Activated CD8-positive, alpha-beta memory T cell treated with anti-CD3 and anti-CD28 coated beads for 4 hours (primary cell): ENCODE measurements at regions not wholly inside any gene's neighbourhood (a gene's known extent, or its start where the extent isn't known, plus 50 kb on each side); places are given as distances from the start of the nearest gene placed in this dataset.

Source experiments
- DNase-seq, 2 donors: peaks; one replicate each; pipeline ENCODE4 v3.0.0-alpha.2; 2020; ENCODE audit warnings: low read depth in 2 of 2

GRCh38 chr2:143954186-143954585, 565.7 kb downstream of the ZEB2 start:
- no peak for DNase-seq

GRCh38 chr2:143953451-143954030, 566.4 kb downstream of the ZEB2 start:
- DNase-seq, result no peak

DNA sequence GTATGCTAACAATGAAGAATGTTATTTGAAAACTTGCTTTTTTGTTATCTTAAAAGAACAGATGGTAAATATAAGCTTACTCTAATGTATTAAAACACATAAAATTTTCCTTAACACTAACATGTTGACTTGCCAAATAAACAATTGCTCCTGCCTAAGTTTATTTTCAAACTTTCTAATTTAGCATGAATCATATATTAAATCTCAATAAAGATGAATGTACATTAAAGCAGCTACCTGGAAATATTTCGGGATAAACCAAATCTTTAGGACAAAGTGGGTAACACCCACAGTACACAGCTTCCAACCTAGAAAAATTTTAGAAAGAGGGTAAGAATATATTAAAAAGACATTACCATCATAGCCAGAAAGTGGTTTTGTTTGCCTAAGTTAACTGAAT, 567.4 kb downstream of the ZEB2 start:
- DNase-seq, result no peak

- no peak for DNase-seq
These were observed 569.2 kb downstream of the ZEB2 start for GRCh38 chr2:143950704-143951103.

- no peak for DNase-seq
These were observed 570.6 kb downstream of the ZEB2 start for GRCh38 chr2:143949121-143949848.

- DNase-seq, result no peak
These were observed 571.2 kb downstream of the ZEB2 start for GRCh38 chr2:143948710-143949109.

- DNase-seq, result no peak
These were observed 573.2 kb downstream of the ZEB2 start for GRCh38 chr2:143946436-143947391.

DNA sequence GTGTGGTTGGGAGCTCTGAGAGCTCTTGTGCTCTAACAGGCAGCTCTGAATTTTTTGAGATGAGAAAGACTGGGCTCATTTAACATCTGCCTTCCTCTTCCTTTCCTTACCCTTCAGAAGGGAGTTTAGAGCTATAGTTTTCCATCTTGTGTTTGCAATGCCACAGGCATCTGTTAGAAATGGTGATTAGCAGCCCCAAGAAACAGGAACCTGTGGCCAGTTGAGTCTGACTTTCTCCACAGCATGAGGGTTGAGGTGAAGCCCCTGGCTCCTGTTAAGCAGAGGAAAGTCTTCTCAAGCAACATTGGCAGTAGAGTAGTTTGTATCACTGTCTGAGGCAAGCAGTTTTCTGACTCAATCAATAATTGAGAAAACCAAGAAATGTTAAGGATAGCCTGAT, 577.4 kb downstream of the ZEB2 start:
- no peak for DNase-seq

DNA sequence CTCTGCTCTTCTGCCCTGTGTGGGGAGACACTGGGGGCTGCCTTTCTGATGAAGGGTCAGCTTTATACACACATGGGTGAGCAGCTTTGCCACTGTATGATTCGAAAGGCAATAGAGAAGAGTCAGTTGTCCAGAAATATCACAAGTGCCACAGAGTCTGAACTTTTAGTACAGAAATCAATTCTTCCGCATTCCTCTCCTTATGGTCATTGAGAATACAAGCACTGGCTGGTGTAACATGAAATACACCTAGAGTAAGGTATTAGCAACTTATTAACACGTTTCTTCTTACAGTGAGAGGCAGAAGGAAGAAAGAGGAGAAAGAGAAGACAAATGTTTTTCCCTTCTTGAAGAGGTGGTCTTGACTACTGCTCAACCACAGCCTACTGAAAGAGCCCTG, 579.2 kb downstream of the ZEB2 start:
- DNase-seq, result no peak

- no peak for DNase-seq
These were observed 580.1 kb downstream of the ZEB2 start for GRCh38 chr2:143939626-143940330.

DNA sequence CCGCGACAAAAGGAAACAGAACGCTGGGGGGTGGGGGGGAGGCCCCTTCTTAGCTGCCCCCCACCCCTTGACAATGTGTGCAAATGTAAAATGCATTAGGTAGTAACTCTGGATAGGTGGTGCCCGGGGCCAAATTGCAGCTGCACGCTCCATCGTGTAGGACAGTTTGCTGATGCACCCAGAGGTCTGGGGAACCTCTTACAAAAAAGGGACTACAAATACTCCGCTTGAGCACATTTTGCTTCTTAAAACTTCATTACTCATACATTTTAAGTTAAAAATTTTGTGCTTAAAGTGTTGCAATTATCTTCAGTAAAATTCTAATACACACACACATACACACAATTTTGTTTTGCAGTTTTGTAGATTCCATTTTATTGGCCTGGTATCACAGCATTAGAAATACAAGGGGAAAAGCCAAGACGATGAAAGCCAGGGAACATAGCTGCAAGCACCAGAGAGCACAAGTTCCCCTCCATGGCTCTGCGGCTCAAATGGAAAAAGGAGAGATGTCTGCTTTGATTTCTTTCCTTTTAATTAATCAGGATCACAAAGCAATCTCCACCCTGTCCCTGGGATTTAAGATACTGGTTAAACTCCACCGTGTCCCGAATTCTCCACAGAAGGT, 582.1 kb downstream of the ZEB2 start:
- DNase-seq, result no peak

GRCh38 chr2:143936848-143937722, 582.8 kb downstream of the ZEB2 start:
- peak; percentile 3 to 27 for DNase-seq

DNA sequence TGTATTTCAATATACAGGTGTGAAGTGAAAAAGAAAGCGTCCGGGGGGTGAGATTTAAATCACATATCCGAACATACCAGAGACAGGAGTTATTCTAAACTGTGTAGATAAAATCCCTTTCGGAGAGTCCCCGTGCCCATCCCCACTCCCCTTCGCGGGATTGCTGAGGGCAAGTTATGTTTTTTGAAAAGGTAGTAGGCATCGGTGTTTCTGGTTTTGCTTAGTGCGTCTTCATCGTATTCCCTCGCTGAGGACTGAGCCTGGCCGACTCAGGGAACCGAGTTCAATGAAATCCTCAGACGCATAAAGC, 583.4 kb downstream of the ZEB2 start:
- DNase-seq, result no peak

DNA sequence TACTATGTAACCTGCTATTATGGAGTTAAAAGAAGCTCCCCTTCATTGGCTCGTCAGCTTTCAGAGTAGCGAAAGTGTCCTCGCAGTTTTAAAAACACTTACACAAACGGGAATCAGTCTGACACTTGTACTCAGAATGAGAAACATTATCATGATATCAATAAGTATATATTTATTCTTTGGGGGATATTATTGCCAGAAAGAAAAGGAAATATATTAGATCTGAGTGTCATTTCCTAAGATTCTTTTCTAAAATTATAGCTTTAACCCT, 584.5 kb downstream of the ZEB2 start:
- DNase-seq, result no peak

GRCh38 chr2:143934626-143935481, 585.1 kb downstream of the ZEB2 start:
- DNase-seq, result no peak

DNA sequence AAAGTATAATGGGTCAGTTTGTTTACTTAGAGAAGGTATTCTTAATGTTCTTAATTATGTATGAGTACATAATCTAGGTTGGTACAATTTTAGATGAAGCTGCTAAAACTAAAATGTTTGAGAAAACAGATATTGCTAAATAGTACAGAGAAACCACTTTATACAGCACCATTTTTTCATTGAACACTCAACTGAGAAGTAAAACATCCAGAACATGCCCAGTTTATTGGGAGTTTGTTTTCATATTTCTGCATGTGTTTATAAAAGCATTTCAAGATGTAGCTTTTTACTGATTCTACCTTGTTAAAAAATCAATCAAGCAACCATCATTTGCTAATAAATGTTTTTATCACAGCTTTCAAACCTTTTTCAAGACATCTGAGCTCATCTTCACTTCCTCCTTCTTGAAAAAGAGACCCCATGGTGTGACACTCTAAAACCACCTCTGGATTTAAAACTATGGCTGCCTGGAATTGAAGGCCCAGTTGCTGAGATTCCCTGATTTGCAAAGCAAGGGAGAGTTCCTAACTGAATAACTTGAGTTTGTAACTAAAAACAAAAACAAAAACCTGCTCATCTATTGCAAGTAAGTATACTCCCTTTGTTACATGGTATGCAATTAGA, 585.9 kb downstream of the ZEB2 start:
- no peak for DNase-seq

- no peak for DNase-seq
These were observed 589.0 kb downstream of the ZEB2 start for GRCh38 chr2:143930891-143931290.

DNA sequence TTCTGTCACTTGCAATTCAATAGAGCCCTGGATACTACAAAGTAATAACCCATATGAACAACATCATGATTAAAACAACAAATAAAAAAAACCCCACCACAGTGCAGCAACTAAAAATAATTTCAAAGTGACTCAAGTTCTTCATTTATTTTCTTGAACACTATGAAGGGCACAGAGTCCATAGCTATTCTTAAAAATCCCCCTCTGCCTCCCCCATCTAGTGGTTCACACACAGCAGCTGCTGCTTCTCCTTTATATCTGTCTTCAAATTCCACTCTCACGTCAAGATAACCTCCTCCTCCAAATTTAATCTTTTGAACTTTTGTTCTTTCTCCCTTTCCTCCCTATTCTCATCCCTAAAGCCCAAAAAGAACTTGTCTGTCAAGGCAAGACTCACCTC, 591.3 kb downstream of the ZEB2 start:
- no peak for DNase-seq

DNA sequence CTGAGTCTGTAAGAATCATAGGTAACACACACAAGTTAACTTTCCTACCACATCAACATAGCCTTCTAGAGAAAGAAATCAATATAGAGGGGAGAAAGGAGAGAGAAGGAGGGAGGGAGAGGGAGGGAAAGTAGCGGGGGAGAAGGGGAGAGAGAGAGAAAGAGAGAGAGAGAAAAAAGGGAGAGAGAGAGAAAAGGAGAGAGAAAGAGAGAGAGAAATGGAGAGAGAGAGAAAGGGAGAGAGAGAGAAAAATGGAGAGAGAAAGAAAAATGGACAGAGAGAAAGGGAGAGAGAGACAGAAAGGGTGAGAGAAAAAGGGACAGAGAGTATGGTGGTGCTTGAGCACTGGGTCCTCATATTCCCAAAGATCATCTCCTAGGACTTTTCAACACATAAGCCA, 591.7 kb downstream of the ZEB2 start:
- no peak for DNase-seq

DNA sequence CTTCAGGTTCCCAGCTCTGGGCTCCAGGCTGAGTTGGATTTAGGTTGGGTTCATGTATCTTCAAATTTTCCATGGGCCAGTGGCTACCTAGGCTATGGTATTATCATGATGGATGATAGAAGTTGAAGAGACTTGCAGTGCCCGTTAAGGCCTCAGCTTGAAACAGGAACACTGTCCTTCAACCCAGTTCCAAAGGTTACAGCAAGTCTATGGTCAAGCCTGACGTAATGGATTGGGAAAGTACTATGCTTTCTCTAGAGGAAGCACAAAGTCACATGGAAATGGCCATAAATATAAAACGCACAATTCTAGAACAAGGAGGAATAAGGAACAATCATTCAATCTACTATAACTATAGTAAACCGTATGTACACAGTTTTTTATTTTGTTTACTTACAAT, 593.2 kb downstream of the ZEB2 start:
- DNase-seq, result no peak
